ENCODE measurements at regions not wholly inside any gene's neighbourhood (a gene's known extent, or its start where the extent isn't known, plus 50 kb on each side); places are given as distances from the start of the nearest gene placed in this dataset.

- DNase-seq (ENCODE audit: low read depth, low spot score) = no peak
- no peak overlapping the region for H3K4me3 ChIP-seq (ENCODE audit: low read depth, low read length)
- ChIA-PET POLR2A (no interaction called here), CTCF (interaction anchor here (0.6 kb wide), 1 partner anchor 168 kb away, joined by 3 read pairs; no protein-coding TSS in a partner anchor)
- H3K27me3 ChIP-seq (ENCODE audit: control insufficient read depth, insufficient read depth, low read length) = no peaks in the 10 kb centered on the region
- no peak overlapping the region for H3K27ac ChIP-seq (ENCODE audit: low read depth, low read length)
- no peaks in the 10 kb centered on the region for H3K9me3 ChIP-seq (ENCODE audit: control insufficient read depth, insufficient read depth, low read length)
- TF ChIP-seq, protein P1, sequence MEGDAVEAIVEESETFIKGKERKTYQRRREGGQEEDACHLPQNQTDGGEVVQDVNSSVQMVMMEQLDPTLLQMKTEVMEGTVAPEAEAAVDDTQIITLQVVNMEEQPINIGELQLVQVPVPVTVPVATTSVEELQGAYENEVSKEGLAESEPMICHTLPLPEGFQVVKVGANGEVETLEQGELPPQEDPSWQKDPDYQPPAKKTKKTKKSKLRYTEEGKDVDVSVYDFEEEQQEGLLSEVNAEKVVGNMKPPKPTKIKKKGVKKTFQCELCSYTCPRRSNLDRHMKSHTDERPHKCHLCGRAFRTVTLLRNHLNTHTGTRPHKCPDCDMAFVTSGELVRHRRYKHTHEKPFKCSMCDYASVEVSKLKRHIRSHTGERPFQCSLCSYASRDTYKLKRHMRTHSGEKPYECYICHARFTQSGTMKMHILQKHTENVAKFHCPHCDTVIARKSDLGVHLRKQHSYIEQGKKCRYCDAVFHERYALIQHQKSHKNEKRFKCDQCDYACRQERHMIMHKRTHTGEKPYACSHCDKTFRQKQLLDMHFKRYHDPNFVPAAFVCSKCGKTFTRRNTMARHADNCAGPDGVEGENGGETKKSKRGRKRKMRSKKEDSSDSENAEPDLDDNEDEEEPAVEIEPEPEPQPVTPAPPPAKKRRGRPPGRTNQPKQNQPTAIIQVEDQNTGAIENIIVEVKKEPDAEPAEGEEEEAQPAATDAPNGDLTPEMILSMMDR (IDR thresholded peaks at IDR 0.05; ENCODE audit: low read depth, low read length) = no peak
Observed at GRCh38 chrX:42708222-42708621, 69.7 kb downstream of the PPP1R2C start.

GRCh38 chrX:42707742-42708141, 70.2 kb downstream of the PPP1R2C start:
- no peak for DNase-seq (ENCODE audit: low read depth, low spot score)
- TF ChIP-seq, protein P1 (IDR thresholded peaks at IDR 0.05; ENCODE audit: low read depth, low read length) = no peak
- ChIA-PET CTCF (interaction anchor here (0.6 kb wide), 1 partner anchor 169 kb away, joined by 3 read pairs; no protein-coding TSS in a partner anchor), POLR2A (no interaction called here)
- Histone ChIP-seq H3K9me3 (ENCODE audit: control insufficient read depth, insufficient read depth, low read length) (no peaks in the 10 kb centered on the region), H3K27me3 (ENCODE audit: control insufficient read depth, insufficient read depth, low read length) (no peaks in the 10 kb centered on the region), H3K4me3 (ENCODE audit: low read depth, low read length) (no peak overlapping the region), H3K27ac (ENCODE audit: low read depth, low read length) (no peak overlapping the region)

DNA sequence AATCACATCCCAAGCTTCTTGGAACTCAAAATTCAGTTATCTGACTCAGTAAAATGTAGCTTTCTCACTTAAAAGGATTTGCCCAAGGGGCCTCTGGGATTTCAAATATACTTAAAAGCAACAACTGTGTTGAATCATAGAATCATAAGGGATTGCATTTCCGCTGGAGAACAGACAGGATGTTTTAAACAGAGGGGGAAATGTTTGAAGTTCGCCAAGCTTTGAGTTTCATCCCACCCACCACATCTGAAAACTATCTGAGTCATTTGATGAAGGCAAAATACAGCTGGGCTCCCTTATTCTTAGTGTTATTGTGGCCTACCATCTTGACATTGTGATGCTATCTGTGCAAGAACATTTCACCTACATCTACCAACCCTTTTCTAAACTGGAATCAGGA, 73.5 kb downstream of the PPP1R2C start:
- CTCF ChIA-PET = no interaction called here
- no peaks in the 10 kb centered on the region for H3K9me3 ChIP-seq (ENCODE audit: control insufficient read depth, insufficient read depth, low read length)
- no peak for DNase-seq (ENCODE audit: low read depth, low spot score)
- no peak overlapping the region for H3K4me3 ChIP-seq (ENCODE audit: low read depth, low read length)
- TF ChIP-seq, protein P1 (IDR thresholded peaks at IDR 0.05; ENCODE audit: low read depth, low read length) = no peak
- no peak overlapping the region for H3K27ac ChIP-seq (ENCODE audit: low read depth, low read length)
- POLR2A ChIA-PET = no interaction called here
- no peaks in the 10 kb centered on the region for H3K27me3 ChIP-seq (ENCODE audit: control insufficient read depth, insufficient read depth, low read length)

DNA sequence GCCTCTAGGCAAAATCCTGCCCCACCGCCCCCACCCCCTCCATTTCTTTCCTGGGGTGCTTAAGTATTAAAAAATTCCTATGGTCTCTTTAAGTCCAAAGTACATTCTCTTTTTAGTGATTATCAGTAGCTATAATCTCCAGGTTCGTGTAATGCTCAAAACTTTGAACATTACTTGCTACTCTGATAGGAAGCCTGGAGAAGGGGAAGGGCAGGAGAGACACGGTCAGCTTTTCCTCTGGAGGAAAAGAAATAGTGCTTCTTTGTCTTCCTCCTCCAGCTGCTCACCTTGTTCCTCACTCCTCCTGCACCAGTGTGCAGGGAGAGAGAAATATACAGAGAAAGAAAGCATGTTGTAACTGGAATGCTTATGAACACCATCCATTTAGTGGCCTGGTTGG, 80.4 kb downstream of the PPP1R2C start:
- H3K4me3 ChIP-seq (ENCODE audit: low read depth, low read length) = no peak overlapping the region
- POLR2A ChIA-PET = no interaction called here
- no peak for DNase-seq (ENCODE audit: low read depth, low spot score)
- no peaks in the 10 kb centered on the region for H3K27me3 ChIP-seq (ENCODE audit: control insufficient read depth, insufficient read depth, low read length)
- H3K9me3 ChIP-seq (ENCODE audit: control insufficient read depth, insufficient read depth, low read length) = no peaks in the 10 kb centered on the region
- CTCF ChIA-PET = no interaction called here
- no peak overlapping the region for H3K27ac ChIP-seq (ENCODE audit: low read depth, low read length)
- TF ChIP-seq, protein P1 (IDR thresholded peaks at IDR 0.05; ENCODE audit: low read depth, low read length) = no peak

DNA sequence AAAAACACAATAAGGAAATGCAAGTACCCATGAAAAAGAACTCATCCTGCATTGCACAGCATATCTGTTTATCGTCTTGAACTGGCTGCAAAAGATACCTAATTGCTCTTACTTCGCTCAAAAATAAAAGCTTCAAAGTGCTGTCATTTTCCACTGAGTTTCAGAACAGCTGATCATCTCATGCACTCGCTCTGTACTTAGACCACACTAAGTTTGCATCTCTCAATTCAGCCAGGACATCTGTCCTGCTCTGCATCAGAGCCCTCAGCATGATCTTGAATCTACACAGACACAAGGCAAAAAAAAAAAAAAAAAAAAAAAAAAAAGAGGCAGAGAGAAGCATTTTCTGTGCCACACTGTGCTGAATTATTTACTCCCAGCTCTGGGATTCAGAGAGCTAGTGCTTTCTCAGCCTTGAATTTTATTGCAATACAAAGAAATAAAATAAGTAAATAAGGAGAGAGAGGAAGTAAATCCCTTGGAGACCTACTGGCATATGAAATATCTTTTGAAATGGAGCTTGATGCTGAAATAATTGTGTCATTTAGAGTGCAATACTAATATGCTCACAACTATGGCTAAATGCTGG, 81.3 kb downstream of the PPP1R2C start:
- H3K9me3 ChIP-seq (ENCODE audit: control insufficient read depth, insufficient read depth, low read length) = no peaks in the 10 kb centered on the region
- H3K27ac ChIP-seq (ENCODE audit: low read depth, low read length) = no peak overlapping the region
- DNase-seq (ENCODE audit: low read depth, low spot score) = no peak
- TF ChIP-seq, protein P1 (IDR thresholded peaks at IDR 0.05; ENCODE audit: low read depth, low read length) = no peak
- H3K27me3 ChIP-seq (ENCODE audit: control insufficient read depth, insufficient read depth, low read length) = no peaks in the 10 kb centered on the region
- H3K4me3 ChIP-seq (ENCODE audit: low read depth, low read length) = no peak overlapping the region
- ChIA-PET POLR2A (no interaction called here), CTCF (no interaction called here)

All from AG04450 (cell line).